ENCODE measurements at regions not wholly inside any gene's neighbourhood (a gene's known extent, or its start where the extent isn't known, plus 50 kb on each side); places are given as distances from the start of the nearest gene placed in this dataset.

- TF ChIP-seq CTCF (IDR thresholded peaks at IDR 0.05; ENCODE audit: insufficient read depth, low read length) (no peak), REST (IDR thresholded peaks at IDR 0.05; ENCODE audit: insufficient replicate concordance, low read depth) (no peak)
Observed at GRCh38 chr10:33416209-33416608, 81.7 kb upstream of the NRP1 start.

All from HL-60 (cell line).